Gastrocnemius medialis (tissue), 4 donors: ENCODE measurements at regions not wholly inside any gene's neighbourhood (a gene's known extent, or its start where the extent isn't known, plus 50 kb on each side); places are given as distances from the start of the nearest gene placed in this dataset.

Experiments used
- ATAC-seq, 2 donors: fragments of 150-250 bp; one replicate each; pipeline ENCODE4 v1.9.1; 2016
- DNase-seq, 2 donors: peaks; one replicate each; pipeline ENCODE4 v3.0.0-alpha.2; 2019
- H3K27ac ChIP-seq, 4 donors: fragments of 200-600 bp; sonication (generic); 1 replicate in 1 of 4; 2 replicates in 3 of 4; pipeline ENCODE4 v1.5.1; 2016 to 2018; ENCODE audit warnings: mild to moderate bottlenecking in 2 of 4, moderate library complexity in 1 of 4
- H3K27me3 ChIP-seq, 3 donors: fragments of 200-600 bp; sonication (generic) in 2 of 3; 1 replicate in 1 of 3; 2 replicates in 2 of 3; pipeline versions ENCODE4 v1.5.1 to v1.6.0; 2016 to 2019; ENCODE audit warnings: mild to moderate bottlenecking in 1 of 3, moderate library complexity in 1 of 3
- H3K36me3 ChIP-seq, 2 donors: fragments of 200-600 bp; sonication (generic) in 1 of 2; one replicate each; pipeline ENCODE4 v1.5.1; 2017 to 2018
- H3K4me1 ChIP-seq, 2 donors: fragments of 200-600 bp; sonication (generic) in 1 of 2; one replicate each; pipeline ENCODE4 v1.5.1; 2016 to 2017; ENCODE audit warnings: mild to moderate bottlenecking in 2 of 2
- H3K4me3 ChIP-seq, 4 donors: fragments of 200-600 bp; sonication (generic) in 3 of 4; 1 replicate in 1 of 4; 2 replicates in 3 of 4; pipeline ENCODE4 v1.5.1; 2016 to 2019; ENCODE audit warnings: mild to moderate bottlenecking in 2 of 4
- H3K9me3 ChIP-seq, 3 donors: fragments of 200-600 bp; sonication (generic) in 2 of 3; 1 replicate in 1 of 3; 2 replicates in 2 of 3; pipeline ENCODE4 v1.5.1; 2016 to 2019
- POLR2A ChIP-seq, 2 donors: fragments of 450-650 bp; IDR thresholded peaks; one replicate each; pipeline ENCODE4 v1.6.1; 2017; ENCODE audit warnings: antibody characterized with exemption in 2 of 2, mild to moderate bottlenecking in 2 of 2, moderate library complexity in 2 of 2
- in situ Hi-C, 4 donors: fragments of 200-750 bp; cut with MboI; loops; one replicate each; pipeline versions ENCODE4 v1.15.0 to v1.8.0; 2017; ENCODE audit warnings: low sequenced_read_pairs in 4 of 4
- intact Hi-C: fragments of 100-400 bp; cut with DNase I; formaldehyde crosslinking; loops from one replicate; pipeline ENCODE4 v1.15.1; 2023; ENCODE audit warnings: low total_unique reads
- TF ChIP-seq, protein P1 (sequence below), 5 experiments: fragments of 450-650 bp in 3 of 5; fragments of 200-600 bp in 2 of 5; sonication (generic) in 2 of 5; IDR thresholded peaks in 4 of 5; conservative IDR thresholded peaks in 1 of 5; 1 replicate in 4 of 5; 2 replicates in 1 of 5; pipeline ENCODE4 v1.5.1; 2016 to 2019; ENCODE audit warnings: antibody characterized with exemption in 5 of 5, mild to moderate bottlenecking in 3 of 5, moderate library complexity in 3 of 5

DNA sequence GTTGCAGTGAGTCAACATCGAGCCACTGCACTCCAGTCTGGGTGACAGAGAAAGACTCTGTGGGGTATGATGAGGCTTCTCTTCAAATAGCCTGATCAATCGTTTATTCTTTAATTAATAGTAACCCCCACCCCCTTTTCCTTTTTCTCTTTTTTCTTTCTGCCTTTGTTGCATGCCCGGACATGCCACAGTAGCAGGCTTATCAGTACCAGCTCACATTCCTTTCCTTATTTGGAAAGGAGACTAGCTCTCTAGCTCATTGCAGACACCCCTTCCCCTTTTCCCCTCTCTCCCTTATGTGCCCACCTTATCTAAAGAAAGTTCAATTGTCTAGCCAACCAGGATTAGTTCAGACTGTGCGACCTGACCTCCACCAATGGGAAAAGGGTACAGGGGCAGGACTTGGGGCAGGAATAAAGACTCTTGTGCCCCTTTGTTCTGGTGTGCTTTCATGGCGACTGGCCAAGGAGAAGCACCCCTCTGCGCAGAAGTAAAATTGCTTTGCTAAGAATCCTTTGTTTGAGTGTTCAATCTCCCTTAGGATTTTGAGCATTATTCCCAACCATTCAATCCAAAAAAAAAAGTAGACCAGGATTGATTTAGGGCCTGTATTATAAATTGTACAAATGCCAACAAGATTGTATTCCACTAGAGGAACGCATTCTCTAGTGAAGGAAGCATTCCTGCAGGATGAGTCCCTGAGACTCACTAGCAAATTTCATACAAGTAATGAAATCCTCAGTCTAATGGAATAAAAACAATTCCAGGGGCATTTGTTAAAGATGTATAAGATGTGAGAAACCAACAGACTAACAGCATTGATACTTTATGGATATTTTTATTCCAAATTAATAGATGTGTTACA lies 95.8 kb upstream of the SNRPN start:
- in situ Hi-C loops (no loop called here), intact Hi-C loops (no loop called here)
- no peaks in the 10 kb centered on the region for H3K36me3 ChIP-seq
- H3K27me3 ChIP-seq, result peaks cover 0 to 9% (median 4%) of the 10 kb centered on the region in 3 donors
- H3K27ac ChIP-seq, result no peak overlapping the region
- TF ChIP-seq, protein P1, sequence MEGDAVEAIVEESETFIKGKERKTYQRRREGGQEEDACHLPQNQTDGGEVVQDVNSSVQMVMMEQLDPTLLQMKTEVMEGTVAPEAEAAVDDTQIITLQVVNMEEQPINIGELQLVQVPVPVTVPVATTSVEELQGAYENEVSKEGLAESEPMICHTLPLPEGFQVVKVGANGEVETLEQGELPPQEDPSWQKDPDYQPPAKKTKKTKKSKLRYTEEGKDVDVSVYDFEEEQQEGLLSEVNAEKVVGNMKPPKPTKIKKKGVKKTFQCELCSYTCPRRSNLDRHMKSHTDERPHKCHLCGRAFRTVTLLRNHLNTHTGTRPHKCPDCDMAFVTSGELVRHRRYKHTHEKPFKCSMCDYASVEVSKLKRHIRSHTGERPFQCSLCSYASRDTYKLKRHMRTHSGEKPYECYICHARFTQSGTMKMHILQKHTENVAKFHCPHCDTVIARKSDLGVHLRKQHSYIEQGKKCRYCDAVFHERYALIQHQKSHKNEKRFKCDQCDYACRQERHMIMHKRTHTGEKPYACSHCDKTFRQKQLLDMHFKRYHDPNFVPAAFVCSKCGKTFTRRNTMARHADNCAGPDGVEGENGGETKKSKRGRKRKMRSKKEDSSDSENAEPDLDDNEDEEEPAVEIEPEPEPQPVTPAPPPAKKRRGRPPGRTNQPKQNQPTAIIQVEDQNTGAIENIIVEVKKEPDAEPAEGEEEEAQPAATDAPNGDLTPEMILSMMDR (IDR thresholded peaks at IDR 0.05 in 4 of 5, conservative IDR thresholded peaks at IDR 0.05 in 1 of 5), result no peak
- TF ChIP-seq POLR2A (IDR thresholded peaks at IDR 0.05), result no peak
- no peak for DNase-seq
- H3K4me3 ChIP-seq, result no peak overlapping the region
- ATAC-seq, result no peak
- no peaks in the 10 kb centered on the region for H3K9me3 ChIP-seq
- H3K4me1 ChIP-seq, result no peaks in the 10 kb centered on the region

- intact Hi-C loops (no loop called here), in situ Hi-C loops (no loop called here)
- Histone ChIP-seq H3K27me3 (peaks cover 0 to 9% (median 4%) of the 10 kb centered on the region in 3 donors), H3K36me3 (no peaks in the 10 kb centered on the region), H3K9me3 (no peaks in the 10 kb centered on the region), H3K27ac (no peak overlapping the region), H3K4me3 (no peak overlapping the region), H3K4me1 (no peaks in the 10 kb centered on the region)
- DNase-seq, result no peak
- TF ChIP-seq, protein P1 (IDR thresholded peaks at IDR 0.05 in 4 of 5, conservative IDR thresholded peaks at IDR 0.05 in 1 of 5), result no peak
- no peak for TF ChIP-seq POLR2A (IDR thresholded peaks at IDR 0.05)
- no peak for ATAC-seq
Observed at GRCh38 chr15:24861014-24861690, 93.6 kb upstream of the SNRPN start.

DNA sequence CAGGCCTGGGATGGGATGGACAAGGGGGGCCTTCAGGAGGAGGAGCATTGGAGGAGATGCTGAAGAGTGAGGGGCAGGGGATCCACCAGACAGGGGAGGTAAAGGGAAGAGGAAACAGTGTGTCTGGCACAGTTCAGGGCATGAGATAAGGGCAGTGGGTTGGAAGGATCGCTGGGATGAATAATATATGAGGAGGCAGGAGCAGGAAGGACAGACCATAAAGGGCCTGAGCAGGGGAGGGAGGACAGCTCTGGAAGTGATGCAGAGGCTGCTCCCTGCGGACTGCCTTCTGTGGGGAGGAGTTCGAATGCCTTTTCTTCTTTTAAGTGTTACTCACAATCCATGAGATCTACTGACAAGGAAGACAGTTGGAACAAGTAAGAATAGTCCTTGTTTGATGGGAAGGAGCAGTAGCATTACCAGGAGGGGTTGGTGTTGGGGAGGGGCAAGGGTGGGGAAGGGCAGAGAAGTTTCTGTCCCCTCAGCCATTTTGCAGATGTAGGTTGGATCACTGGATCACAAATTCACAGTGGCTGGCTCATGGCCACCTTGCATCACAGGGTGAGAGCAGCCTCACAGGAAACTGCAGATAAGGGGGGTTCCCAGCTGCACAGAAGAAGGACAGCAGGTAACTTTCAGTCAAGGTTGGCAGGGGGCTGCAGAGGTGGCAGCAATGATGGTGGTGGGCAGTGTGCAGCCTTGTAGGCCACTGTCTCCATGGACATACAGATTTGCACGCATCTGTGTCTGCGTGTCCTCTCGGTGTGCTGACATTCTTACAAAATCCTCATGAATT lies 91.9 kb upstream of the SNRPN start:
- no peak for DNase-seq
- Histone ChIP-seq H3K9me3 (no peaks in the 10 kb centered on the region), H3K36me3 (no peaks in the 10 kb centered on the region), H3K27me3 (peaks cover 0 to 6% (median 2%) of the 10 kb centered on the region in 3 donors), H3K27ac (no peak overlapping the region), H3K4me1 (no peaks in the 10 kb centered on the region), H3K4me3 (no peak overlapping the region)
- no peak for ATAC-seq
- TF ChIP-seq, protein P1 (IDR thresholded peaks at IDR 0.05 in 4 of 5, conservative IDR thresholded peaks at IDR 0.05 in 1 of 5), result no peak
- no peak for TF ChIP-seq POLR2A (IDR thresholded peaks at IDR 0.05)
- intact Hi-C loops, result no loop called here
- in situ Hi-C loops, result no loop called here

GRCh38 chr15:24865303-24865702 lies 89.5 kb upstream of the SNRPN start:
- H3K4me1 ChIP-seq, result no peaks in the 10 kb centered on the region
- no peak overlapping the region for H3K4me3 ChIP-seq
- DNase-seq (no peak), ATAC-seq (no peak)
- no peaks in the 10 kb centered on the region for H3K27me3 ChIP-seq
- in situ Hi-C loops (no loop called here), intact Hi-C loops (no loop called here)
- H3K9me3 ChIP-seq, result no peaks in the 10 kb centered on the region
- no peaks in the 10 kb centered on the region for H3K36me3 ChIP-seq
- TF ChIP-seq POLR2A (IDR thresholded peaks at IDR 0.05), result no peak
- TF ChIP-seq, protein P1 (IDR thresholded peaks at IDR 0.05 in 4 of 5, conservative IDR thresholded peaks at IDR 0.05 in 1 of 5), result no peak
- no peak overlapping the region for H3K27ac ChIP-seq
